ENCODE measurements at regions not wholly inside any gene's neighbourhood (a gene's known extent, or its start where the extent isn't known, plus 50 kb on each side); places are given as distances from the start of the nearest gene placed in this dataset.

DNA sequence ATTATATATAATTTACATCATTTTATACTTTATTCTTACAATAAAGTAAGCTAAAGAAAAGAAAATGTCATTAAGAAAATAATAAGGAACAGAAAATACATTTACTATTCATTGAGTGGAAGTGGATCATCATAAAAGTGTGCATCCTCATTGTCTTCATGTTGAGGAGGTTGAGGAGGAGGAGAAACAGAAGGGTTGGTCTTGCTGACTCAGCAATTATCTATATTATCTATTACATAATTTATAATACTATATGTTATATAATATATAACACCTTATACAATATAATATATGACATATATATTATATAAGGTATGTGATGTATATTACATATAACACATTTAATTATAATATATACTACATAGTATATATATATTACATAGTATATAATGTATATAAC, 558.5 kb upstream of the AMELY start:
- Histone ChIP-seq H3K27ac (ENCODE audit: low read depth, low read length, poor library complexity, severe bottlenecking) (no peak overlapping the region), H2AFZ (ENCODE audit: low read length) (no peak overlapping the region), H3K36me3 (ENCODE audit: insufficient read depth, low read length) (no peaks in the 10 kb centered on the region), H3K4me3 (ENCODE audit: low read depth, low read length, poor library complexity, severe bottlenecking) (no peak overlapping the region), H3K79me2 (ENCODE audit: insufficient read depth, low read length) (no peaks in the 10 kb centered on the region), H3K4me2 (ENCODE audit: low read length) (no peak overlapping the region), H3K9ac (ENCODE audit: low read length) (no peak overlapping the region), H4K20me1 (ENCODE audit: insufficient read depth, low read length) (no peaks in the 10 kb centered on the region), H3K27me3 (ENCODE audit: insufficient read depth, low read length) (no peaks in the 10 kb centered on the region), H3K9me3 (ENCODE audit: low read length) (no peaks in the 10 kb centered on the region), H3F3A (ENCODE audit: insufficient read depth, low read length) (no peaks in the 10 kb centered on the region), H3K9me2 (ENCODE audit: low read depth, low read length) (no peaks in the 10 kb centered on the region), H3K4me1 (ENCODE audit: insufficient read depth, low read length, severe bottlenecking) (peaks cover 13% of the 10 kb centered on the region)
- TF ChIP-seq EZH2 (IDR thresholded peaks at IDR 0.05; ENCODE audit: borderline replicate concordance, low read length): no peak
- TF ChIP-seq, protein P1, sequence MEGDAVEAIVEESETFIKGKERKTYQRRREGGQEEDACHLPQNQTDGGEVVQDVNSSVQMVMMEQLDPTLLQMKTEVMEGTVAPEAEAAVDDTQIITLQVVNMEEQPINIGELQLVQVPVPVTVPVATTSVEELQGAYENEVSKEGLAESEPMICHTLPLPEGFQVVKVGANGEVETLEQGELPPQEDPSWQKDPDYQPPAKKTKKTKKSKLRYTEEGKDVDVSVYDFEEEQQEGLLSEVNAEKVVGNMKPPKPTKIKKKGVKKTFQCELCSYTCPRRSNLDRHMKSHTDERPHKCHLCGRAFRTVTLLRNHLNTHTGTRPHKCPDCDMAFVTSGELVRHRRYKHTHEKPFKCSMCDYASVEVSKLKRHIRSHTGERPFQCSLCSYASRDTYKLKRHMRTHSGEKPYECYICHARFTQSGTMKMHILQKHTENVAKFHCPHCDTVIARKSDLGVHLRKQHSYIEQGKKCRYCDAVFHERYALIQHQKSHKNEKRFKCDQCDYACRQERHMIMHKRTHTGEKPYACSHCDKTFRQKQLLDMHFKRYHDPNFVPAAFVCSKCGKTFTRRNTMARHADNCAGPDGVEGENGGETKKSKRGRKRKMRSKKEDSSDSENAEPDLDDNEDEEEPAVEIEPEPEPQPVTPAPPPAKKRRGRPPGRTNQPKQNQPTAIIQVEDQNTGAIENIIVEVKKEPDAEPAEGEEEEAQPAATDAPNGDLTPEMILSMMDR (IDR thresholded peaks at IDR 0.05; ENCODE audit: low read length): no peak

DNA sequence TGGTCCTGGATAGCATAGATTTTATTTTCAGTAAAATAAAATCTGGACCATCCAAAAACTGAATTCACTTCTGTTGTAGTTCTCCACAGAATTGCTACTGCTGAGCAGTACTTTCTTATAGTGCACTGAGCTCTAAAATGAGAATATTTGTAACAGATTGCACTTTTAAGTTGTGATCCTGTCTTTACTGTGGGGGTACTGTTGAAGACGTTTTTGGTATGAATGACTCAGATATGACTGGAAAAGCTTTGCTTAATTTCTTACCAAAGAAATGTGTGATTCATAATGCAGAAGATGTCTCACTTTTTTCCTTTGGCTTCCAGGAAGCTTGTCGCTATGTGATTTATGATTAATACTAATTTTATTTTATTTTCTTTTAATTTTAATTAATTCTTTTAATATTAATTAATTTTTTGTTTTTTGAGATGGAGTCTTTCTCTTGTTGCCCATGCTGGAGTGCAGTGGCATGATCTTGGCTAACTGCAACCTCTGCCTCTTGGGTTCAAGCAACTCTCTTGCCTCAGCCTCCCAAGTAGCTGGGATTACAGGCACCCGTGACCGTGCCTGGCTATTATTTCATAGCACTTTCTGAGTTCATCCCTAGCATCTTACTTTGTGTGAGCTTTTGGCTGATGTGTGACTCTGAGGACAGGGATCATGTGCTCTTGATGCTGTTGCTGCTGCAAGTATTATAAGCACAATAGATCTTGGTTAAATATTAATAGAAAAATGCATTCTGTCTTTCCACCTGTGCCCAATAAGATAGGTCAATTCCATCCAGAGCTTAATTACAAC, 557.6 kb upstream of the AMELY start:
- H3F3A ChIP-seq (ENCODE audit: insufficient read depth, low read length): no peaks in the 10 kb centered on the region
- H2AFZ ChIP-seq (ENCODE audit: low read length): no peak overlapping the region
- H3K9me3 ChIP-seq (ENCODE audit: low read length): no peaks in the 10 kb centered on the region
- no peak overlapping the region for H3K27ac ChIP-seq (ENCODE audit: low read depth, low read length, poor library complexity, severe bottlenecking)
- H3K36me3 ChIP-seq (ENCODE audit: insufficient read depth, low read length): no peaks in the 10 kb centered on the region
- H4K20me1 ChIP-seq (ENCODE audit: insufficient read depth, low read length): no peaks in the 10 kb centered on the region
- TF ChIP-seq, protein P1 (IDR thresholded peaks at IDR 0.05; ENCODE audit: low read length): no peak
- TF ChIP-seq EZH2 (IDR thresholded peaks at IDR 0.05; ENCODE audit: borderline replicate concordance, low read length): no peak
- H3K9me2 ChIP-seq (ENCODE audit: low read depth, low read length): no peaks in the 10 kb centered on the region
- no peak overlapping the region for H3K9ac ChIP-seq (ENCODE audit: low read length)
- H3K79me2 ChIP-seq (ENCODE audit: insufficient read depth, low read length): no peaks in the 10 kb centered on the region
- H3K4me3 ChIP-seq (ENCODE audit: low read depth, low read length, poor library complexity, severe bottlenecking): no peak overlapping the region
- H3K4me2 ChIP-seq (ENCODE audit: low read length): no peak overlapping the region
- H3K4me1 ChIP-seq (ENCODE audit: insufficient read depth, low read length, severe bottlenecking): peaks cover 17% of the 10 kb centered on the region
- H3K27me3 ChIP-seq (ENCODE audit: insufficient read depth, low read length): no peaks in the 10 kb centered on the region

DNA sequence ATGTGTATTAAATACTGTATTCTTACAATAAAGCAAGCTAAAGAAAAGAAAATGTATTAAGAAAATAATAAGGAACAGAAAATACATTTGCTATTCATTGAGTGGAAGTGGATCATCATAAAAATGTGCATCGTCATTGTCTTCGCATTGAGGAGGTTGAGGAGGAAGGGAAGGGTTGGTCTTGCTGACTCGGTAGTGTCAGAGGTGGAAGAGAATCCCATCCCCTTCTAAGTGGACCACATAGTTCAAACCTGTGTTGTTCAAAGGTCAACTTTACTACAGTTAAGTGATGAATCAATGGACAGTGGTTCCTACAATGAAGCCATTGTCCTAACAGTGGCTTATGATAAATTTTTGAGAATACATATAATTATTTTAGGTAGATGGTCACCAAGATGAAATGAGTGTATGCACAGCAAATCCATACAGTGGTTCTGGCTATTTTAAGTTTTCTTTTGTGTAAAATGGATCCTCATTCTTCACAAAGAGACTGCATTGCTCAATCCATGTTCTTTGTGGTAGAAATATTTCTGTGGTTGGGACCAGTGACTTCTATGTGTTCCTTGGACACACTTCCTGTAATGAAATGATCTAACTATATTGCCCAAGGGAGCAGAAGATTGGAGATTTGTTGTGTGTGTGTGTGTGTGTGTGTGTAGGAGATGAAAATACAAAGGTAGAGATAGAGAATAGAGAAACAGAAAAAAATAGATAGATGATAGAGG, 556.4 kb upstream of the AMELY start:
- no peaks in the 10 kb centered on the region for H3F3A ChIP-seq (ENCODE audit: insufficient read depth, low read length)
- H4K20me1 ChIP-seq (ENCODE audit: insufficient read depth, low read length): no peaks in the 10 kb centered on the region
- no peak overlapping the region for H3K27ac ChIP-seq (ENCODE audit: low read depth, low read length, poor library complexity, severe bottlenecking)
- TF ChIP-seq, protein P1 (IDR thresholded peaks at IDR 0.05; ENCODE audit: low read length): no peak
- TF ChIP-seq EZH2 (IDR thresholded peaks at IDR 0.05; ENCODE audit: borderline replicate concordance, low read length): no peak
- H2AFZ ChIP-seq (ENCODE audit: low read length): no peak overlapping the region
- no peaks in the 10 kb centered on the region for H3K9me3 ChIP-seq (ENCODE audit: low read length)
- no peaks in the 10 kb centered on the region for H3K79me2 ChIP-seq (ENCODE audit: insufficient read depth, low read length)
- H3K4me2 ChIP-seq (ENCODE audit: low read length): no peak overlapping the region
- no peaks in the 10 kb centered on the region for H3K27me3 ChIP-seq (ENCODE audit: insufficient read depth, low read length)
- no peaks in the 10 kb centered on the region for H3K9me2 ChIP-seq (ENCODE audit: low read depth, low read length)
- H3K4me1 ChIP-seq (ENCODE audit: insufficient read depth, low read length, severe bottlenecking): peaks cover 24% of the 10 kb centered on the region
- no peak overlapping the region for H3K4me3 ChIP-seq (ENCODE audit: low read depth, low read length, poor library complexity, severe bottlenecking)
- no peak overlapping the region for H3K9ac ChIP-seq (ENCODE audit: low read length)
- H3K36me3 ChIP-seq (ENCODE audit: insufficient read depth, low read length): no peaks in the 10 kb centered on the region
